ENCODE measurements at regions not wholly inside any gene's neighbourhood (a gene's known extent, or its start where the extent isn't known, plus 50 kb on each side); places are given as distances from the start of the nearest gene placed in this dataset.
"Not testable (repeated sequence)": the region's sequence is repeated elsewhere in the genome, so short reads cannot be mapped to it uniquely, and the experiment has no call there.

DNA sequence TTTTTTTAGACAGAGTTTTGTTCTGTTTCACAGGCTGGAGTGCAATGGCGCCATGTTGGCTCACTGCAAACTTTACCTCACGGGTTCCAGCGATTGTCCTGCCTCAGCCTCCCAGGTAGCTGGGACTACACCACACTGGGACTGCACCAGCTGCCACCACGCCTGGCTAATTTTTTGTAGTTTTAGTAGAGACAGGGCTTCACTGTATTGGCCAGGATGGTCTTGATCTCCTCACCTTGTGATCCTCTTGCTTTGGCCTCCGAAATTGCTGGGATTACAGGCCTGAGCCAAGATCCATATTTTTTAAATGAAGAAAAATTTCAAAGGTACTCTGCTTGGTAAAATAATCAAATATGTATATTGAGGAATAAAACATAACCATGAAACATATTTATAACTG lies 195.8 kb upstream of the TPTE start:
- peak; percentile 42 for DNase-seq

DNA sequence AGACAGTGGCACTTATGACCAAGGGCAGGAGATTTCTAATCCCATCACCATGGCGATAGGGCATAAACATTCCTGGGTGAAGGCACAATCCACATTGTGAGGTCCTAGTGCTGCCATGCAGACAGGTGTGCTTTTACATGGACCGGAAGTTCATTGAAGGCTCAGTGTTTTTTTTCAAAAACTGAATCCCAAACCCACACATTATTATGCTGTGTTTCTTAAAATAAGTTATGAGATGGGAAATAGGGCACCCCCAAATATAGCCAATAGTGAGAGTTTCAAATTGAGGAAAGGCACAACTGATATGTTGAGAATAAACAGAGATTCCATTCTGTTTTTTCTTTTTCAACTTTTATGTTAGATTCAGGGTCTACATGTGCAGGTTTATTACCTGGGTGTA lies 195.2 kb upstream of the TPTE start:
- not testable (repeated sequence) for DNase-seq

DNA sequence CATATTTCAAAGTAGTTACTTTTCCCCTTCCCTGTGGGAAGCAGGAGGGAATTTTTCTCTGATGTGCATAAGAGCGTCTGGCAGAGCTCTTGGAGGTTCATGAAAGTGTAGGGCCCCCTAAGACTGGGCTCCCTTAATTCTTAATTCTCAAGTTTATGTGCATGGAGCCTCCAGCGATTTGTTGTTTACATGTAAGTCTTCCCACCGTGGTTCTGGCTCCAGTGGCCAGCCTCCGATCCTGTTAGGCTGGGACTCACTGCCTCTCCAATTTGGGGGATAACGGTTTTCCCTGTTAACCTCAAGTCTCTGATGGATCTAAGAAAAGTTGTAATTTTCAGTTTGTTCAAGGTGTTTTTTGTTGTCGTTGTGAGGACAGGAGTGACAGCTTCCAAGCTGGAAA lies 192.7 kb upstream of the TPTE start:
- DNase-seq: not testable (repeated sequence)

DNA sequence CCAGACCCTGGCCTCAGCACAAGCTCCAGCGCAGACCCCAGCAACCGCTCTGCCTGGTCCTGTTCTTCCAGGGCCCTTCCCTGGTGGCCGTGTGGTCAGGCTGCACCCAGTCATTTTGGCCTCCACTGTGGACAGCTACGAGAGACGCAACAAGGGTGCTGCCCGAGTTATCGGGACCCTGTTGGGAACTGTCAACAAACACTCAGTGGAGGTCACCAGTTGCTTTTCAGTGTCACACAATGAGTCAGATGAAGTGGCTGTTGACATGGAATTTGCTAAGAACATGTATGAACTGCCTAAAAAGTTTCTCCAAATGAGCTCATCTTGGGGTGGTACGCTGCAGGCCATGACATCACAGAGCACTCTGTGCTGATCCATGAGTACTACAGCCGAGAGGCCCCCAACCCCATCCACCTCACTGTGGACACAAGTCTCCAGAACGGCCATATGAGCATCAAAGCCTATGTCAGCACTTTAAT lies 190.7 kb upstream of the TPTE start:
- DNase-seq: not testable (repeated sequence)

DNA sequence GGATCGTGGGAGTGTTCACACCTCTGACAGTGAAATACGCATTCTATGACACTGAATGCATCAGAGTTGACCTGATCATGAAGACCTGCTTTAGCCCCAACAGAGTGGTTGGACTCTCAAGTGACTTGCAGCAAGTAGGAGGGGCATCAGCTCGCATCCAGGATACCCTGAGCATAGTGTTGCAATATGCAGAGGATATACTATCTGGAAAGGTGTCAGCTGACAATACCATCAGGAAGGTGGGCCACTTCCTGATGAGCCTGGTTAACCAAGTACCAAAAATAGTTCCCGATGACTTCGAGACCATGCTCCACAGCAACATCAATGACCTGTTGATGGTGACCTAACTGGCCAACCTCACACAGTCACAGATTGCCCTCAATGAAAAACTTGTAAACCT lies 190.2 kb upstream of the TPTE start:
- DNase-seq: not testable (repeated sequence)

DNA sequence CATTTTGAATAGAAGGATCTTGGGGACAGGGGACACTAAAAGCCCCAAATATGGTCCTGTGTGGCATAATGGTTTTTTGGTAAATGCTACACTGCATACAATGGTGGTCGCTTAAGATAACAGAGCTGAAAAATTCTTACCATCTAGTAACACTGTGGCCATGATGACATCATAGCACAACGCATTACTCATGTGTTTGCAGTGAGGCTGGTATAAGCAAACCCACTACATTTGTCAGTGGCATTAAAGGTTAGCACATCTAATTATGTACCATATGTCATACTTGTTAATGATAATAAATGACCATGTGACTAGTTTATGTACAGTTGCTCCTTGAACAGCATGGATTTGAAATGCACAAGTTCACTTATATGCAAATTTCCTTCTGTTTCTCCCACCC lies 188.4 kb upstream of the TPTE start:
- not testable (repeated sequence) for DNase-seq

DNA sequence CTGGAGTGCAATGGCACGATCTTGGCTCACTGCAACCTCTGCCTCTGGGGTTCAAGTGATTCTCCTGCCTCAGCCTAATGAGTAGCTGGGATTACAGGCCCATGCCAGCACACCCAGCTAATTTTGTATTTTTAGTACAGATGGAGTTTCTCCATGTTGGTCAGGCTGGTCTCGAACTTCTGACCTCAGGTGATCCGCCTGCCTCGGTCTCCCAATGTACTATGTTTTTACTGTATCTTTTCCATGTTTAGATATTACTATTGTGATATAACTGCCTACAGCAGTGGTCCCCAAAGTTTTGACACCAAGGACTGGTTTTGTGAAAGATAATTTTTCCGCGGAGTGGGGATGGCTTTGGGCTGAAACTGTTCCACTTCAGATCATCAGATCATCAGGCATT lies 187.0 kb upstream of the TPTE start:
- DNase-seq: not testable (repeated sequence)

DNA sequence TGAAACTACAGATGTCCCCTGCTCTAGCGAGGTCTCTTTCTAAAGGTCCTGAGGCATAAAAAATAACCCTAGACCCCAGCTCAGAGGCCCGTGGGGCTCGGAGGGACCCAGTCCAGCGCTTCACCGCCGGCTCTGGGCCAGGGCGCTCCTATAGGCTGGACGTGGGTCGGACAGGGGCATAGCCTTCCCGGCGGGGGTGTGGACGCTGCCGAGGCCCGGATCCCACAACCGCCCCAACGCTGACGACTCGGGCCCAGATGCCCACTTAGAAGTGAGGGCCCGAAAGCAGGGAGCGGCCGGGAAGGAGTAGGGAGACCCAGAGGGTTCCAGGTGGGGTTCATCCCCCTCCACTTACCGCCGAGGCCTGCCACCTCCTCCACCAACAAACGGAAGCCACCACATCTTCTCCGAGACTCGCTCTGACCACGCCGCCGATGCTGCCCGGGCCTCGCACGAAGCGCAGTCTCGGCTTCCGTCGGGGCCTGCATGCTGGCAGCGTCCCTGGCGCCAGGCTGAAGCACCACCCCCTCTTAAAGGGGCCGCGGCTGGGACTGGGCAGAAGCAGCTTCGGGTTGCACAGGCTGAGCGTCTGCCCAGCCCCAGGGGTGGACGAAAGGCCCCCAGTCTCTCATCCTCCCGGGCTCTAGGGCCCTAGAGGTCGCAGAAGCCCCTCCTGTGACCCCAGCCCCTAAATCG lies 179.0 kb upstream of the TPTE start:
- not testable (repeated sequence) for DNase-seq

DNA sequence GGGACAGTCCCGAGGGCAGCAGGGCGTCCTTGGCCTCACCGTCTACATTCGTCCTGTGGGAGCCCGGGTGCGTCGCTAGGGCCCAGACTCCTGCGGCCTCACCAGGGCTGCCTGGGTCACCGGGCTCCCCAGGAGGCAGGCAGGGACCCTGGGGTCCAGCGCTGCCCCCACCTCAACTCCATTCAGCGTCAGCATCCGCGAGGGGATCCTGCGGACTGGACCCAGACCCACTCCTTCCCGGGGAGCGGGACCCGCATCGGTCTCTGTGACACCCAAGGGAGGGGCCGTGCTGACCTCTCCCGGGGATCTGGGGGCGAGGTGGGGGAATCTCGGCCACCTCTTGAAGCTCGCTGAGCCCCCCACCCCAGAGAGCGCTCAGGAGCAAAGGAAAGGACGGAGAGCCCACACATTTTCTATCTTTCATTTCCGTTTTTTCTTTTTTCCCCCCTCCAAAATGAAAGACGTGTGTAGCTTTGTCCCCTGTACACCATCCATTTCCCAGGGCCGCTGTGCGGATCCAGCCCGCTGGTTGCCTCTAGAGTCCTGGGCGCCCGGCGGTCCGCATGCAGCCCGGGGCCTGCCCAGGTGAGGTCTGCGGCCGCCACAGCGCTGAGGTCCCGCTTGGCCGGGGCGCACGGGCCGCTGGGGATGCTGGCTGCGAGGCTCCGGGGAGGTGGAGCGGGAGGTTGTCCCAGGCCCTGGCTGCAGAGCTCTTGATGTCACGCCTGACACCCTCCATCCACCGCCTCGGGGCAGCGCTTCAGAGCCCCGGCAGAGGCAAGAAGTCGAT lies 178.0 kb upstream of the TPTE start:
- not testable (repeated sequence) for DNase-seq

DNA sequence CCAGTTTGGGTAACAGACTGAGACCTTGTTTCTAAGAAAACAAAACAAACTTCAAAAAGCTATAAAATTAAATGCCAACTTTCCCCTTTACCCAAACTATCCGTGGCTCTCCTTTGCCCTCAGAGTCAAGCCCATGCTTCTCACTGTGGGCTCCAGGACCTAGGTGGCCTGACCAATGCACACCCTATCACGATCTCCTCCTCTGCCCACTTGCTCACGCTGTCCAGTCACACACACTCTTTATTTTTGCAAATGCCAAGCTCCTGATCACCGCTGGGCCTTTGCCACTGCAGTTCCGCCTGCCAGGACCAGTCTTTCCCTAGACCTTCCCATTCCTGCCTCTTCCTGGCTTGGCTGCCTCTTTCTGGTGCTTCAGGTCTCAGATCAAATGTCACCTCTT lies 177.1 kb upstream of the TPTE start:
- not testable (repeated sequence) for DNase-seq

DNA sequence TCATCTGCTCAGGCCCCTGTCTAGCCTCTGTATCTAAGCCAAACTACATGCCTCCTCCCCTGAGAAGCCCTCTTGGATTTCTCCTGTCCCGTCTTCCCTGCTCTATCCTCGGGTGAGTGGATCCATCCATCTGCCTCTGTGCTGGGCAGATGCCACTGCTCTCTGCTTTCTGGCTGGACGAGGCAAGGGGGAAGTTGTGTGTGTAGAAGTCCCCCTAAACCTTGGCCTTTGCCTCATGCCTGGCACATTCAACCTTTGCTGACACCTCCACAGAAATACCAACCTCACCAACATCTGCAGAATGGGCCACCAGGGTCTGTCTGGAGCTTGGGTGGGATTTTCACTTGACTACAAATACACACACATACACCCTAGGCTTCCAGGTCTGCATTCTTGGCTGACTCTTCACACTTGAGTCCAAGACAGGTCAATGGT lies 176.2 kb upstream of the TPTE start:
- DNase-seq: not testable (repeated sequence)

DNA sequence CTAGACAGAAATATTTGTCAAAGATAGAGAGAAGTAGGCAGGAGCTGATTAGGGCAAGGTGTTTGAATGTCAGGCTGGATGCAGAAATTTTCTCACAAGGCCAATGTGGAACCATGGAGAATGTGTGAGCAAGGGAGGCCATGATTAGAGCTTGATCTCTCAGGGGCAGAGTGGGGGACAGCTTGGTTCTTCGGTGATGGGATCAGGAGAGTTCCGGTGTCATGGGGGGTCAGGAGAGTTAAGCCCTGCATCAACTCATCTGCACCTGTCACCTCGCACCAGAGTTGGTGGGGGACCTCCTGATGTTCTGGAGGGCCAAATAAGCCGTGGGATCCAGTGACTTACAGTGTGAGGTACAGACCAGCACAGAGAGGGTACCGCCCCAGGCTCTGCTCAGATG lies 175.1 kb upstream of the TPTE start:
- not testable (repeated sequence) for DNase-seq

DNA sequence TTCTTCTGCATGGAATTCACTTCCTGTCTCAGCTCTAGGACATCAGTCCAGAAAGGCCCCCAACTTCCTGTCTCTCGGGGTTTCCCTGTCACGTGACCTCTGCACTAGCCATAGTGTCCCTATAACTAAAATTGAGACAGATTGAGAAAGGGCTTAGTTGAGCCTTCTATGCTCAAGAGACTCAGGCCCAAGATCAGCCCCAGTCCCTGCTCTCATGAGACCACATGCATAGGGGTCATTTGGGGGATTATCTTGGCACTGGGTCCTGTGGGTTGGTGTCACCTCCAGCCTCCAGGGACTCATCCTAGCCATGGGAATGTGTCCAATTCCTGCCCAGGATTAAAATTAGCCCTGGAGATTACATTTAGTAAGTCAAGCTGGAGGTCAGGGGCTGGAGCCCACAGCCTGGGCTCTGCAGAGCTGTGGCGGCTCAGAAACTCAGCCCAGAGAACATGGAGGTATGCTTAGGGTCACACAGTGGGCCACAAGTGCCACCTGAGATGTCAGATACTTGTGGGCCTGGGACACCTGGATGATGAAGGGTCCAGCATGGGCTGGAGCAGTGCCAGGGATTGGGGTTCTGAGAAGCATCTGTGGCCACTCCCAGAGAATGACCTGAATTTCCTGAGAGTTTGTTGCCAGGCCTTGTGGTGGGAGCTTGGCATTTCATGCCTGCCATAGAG lies 174.3 kb upstream of the TPTE start:
- not testable (repeated sequence) for DNase-seq

DNA sequence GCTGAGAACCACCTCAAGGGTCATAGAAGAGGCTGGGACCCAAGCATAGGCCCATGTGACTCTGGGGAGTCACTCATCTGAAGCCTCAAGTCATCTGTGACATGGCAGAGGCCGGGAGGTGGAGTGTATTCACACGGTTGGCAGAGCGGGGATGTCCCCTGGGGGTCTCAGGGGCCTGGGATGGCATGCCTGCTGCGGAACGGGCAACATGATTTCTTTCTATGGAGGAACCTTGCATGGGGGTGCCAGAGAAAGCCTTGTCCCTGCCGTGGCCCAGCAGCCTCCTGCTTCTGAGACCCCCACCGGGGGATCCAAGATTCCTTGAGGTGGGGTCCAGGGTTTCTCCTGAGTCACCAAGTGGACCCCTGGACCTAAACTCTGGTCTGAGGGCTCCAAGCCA lies 173.7 kb upstream of the TPTE start:
- not testable (repeated sequence) for DNase-seq

DNA sequence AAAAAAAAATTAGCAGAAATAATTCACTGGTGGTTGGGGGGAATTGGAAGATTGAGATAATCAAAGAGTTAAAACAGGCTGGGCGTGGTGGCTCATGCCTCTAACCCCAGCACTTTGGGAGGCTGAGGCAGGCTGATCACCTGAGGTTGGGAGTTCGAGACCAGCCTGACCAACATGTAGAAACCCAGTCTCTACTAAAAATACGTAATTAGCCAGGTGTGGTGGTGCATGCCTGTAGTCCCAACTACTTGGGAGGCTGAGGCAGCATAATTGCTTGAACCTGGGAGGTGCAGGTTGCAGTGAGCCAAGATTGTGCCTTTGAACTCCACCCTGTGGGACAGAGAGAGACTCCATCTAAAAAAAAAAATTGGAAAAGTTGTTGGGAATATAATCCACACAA lies 173.2 kb upstream of the TPTE start:
- not testable (repeated sequence) for DNase-seq

DNA sequence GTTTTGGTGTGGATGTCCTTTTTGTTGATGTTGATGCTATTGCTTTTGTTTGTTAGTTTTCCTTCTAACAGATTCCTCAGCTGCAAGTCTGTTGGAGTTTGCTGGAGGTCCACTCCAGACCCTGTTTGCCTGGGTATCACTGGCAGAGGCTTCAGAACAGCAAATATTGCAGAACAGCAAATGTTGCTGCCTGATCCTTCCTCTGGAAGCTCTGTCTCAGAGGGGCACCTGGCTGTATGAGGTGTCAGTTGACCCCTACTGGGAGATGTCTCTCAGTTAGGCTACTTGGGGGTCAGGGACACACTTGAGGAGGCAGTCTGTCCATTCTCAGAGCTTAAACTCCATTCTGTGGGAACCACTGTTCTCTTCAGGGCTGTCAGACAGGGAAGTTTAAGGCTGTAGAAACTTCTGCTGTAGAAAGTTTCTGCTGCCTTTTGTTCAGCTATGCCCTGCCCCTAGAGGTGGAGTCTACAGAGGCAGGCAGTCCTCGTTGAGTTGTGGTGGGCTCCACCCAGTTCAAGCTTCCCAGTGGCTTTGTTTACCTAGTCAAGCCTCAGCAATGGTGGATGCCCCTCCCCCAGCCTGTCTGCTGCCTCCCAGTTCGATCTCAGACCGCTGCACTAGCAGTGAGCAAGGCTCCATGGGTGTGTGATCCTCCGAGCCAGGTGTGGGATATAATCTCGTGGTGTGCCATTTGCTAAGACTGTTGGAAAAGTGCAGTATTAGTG lies 166.4 kb upstream of the TPTE start:
- not testable (repeated sequence) for DNase-seq

DNA sequence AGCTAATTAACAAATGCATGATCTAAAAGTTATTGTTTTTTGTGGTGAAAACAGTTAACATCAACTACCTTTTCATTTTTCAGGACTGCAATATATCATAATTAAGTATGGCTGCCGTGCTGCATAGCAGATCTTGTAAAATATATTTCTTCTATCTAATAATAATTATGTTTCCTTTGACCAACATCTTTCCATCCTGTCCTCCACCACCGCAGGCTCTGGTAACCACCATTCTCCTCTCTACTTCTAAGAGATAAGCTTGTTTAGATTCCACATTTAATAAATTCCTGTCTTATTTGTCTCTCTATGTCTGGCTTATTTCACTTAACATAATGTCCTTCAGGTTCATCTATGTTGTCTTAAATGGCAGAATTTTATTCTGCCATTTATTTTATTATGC lies 162.3 kb upstream of the TPTE start:
- not testable (repeated sequence) for DNase-seq

DNA sequence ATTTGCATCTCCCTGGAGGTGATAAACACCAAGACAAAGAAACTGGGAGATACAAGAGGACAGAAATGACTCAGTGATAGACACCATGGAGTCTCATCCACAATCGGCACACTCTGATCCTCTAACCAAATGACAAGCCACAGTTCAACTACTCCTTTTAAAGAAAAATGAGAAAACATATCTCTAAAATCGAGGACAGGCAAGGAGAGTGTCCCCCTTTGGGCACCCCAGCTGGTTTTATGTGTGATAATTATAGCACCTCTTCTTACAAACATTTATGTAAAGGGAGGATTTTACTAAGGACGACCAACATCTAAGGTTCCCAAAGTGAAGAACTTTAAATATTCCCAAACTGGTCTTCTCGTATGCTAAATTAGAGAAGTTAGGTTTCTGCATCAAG lies 161.5 kb upstream of the TPTE start:
- DNase-seq: not testable (repeated sequence)

DNA sequence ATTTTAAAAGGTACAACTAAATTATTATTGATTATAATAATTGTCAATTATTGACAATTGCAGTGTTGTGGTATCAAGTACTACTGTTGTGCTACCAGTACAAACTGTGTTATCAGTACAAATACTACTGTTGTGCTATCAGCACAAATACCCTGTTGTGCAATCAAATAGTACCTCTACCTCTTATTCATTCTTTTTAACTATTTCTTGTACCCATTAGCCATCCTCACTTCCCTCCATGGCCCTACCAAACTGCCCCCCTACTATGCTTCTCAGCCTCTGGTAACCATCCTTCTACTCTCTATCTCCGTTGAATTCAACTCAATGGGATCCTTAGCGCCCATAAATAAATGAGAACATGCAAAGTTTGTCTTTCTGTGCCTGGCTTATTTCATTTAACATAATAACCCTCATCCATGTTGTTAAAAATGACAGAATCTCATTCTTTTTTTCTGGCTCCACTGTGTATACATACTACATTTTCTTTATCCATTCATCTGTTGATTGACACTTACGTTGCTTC lies 160.1 kb upstream of the TPTE start:
- not testable (repeated sequence) for DNase-seq

DNA sequence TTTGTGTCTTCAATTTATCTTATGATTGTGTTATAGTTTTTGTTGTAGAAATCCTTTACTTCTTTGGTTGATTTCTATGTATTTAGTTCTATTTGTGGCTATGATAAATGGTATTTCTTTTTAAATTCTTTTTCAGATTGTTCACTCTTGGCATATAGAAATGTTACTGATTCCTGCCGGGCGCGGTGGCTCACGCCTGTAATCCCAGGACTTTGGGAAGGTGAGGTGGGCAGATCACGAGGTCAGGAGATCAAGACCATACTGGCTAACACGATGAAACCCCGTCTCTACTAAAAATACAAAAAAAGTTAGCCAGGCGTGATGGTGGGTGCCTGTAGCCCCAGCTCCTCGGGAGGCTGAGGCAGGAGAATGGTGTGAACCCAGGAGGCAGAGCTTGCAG lies 158.6 kb upstream of the TPTE start:
- not testable (repeated sequence) for DNase-seq

DNA sequence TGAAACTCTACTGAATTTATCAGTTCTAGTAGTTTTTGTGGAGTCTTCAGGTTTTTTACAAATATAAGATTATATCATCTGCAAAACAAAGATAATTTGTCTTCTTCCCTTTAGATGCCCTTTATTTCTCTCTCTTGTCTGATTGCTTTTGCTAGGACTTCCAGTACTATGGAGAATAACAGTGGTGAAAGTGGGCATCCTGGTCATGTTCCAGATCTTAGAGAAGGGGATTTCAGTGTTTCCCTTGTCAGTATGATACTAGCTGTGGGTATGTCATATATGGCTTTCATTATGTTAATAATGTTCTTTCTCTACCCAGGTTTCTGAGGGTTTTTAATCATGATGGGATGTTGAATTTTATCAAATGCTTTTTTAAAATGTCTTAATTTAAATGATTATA lies 158.1 kb upstream of the TPTE start:
- not testable (repeated sequence) for DNase-seq

DNA sequence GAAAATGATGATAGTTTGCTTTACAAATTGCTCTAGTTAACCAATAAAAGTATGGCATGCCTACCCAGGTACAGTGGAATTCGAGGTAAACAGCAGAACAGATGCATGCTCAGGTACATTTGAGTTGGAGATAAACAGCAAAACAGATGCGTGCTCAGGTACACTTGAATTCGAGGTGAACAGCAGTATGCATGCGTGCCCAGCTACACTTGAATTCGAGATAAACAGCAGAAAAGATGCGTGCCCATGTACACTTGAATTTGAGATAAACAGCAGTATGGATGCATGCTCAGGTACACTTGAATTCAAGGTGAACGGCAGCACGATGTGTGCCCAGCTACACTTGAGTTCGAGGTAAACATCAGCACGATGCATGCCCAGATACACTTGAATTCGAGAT lies 155.2 kb upstream of the TPTE start:
- DNase-seq: not testable (repeated sequence)

DNA sequence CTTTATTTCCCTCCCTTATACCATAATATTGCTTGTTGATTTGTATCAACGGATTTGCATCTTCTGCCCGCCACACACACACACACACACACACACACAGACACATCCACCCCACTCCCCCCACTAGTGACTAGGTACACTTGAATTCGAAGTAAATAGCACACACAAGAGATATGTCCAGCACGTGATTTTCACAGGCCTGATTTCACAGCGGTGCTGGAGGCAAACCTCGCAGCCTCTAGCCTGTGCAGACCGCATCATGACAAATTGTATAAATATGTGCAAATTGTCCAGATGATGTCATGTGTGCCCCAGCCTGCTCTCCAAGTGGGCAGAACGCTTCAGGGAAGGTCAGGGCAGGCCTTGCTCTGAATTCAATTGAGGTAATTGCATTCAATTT lies 153.8 kb upstream of the TPTE start:
- not testable (repeated sequence) for DNase-seq
